ENCODE measurements at regions not wholly inside any gene's neighbourhood (a gene's known extent, or its start where the extent isn't known, plus 50 kb on each side); places are given as distances from the start of the nearest gene placed in this dataset.
"Not testable (repeated sequence)": the region's sequence is repeated elsewhere in the genome, so short reads cannot be mapped to it uniquely, and the experiment has no call there.

DNA sequence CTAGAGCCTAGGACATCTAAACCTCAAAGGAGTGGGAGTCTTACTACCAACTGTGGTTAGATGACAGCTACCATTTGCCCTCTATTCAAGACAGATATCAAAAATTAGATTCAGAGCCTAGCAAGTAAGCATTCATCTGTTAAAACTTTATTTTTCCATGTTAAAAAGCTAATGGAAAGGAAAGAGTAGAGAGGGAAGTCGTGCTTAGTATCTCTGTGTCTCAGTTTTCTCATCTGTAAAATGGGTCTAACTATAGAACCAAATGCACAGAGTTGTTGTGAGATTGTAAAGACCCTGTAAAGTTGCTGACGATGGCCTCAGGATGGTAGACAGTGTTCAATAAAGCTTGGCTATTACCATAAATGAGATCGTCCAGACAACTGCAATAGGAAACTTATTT is 428.5 kb upstream of the RUNX1 start:
- no peak for DNase-seq (ENCODE audit: low read depth in 2 of 3, low spot score in 2 of 3)

DNA sequence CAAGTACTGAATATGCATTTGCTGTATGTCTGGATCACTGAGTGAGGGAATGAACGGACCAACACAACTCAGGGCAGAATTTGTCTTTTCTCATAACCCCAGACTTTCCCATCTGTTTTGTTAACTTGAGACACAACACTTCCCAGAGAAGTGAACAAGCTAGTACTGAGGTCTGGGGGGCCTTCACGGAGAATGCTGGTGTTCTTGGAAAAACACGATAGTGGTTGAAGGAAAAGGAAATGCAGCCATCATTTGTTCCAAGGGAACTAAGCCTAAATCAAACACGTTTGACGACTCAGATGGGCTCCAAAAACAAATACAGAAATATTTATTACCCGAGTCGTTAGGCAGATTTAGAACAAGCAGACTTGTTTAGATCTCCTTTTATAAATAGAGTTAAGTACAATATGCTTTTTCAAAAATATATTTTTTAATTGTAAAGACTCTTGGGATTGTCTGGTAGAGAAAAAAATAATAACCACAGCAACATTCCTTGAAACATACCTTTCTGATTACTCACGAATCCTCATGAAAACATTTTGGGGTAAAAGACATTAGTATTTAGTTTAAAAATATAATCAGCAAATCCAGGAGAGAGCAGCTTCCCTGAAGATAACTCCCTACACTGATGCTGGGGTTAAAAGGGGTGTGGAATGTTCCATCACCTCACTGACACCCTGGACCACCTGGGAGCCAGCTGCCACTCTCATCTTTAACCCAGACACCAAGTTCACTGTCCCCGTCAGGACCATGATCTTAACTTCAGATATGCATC is 427.7 kb upstream of the RUNX1 start:
- DNase-seq (ENCODE audit: low read depth in 2 of 3, low spot score in 2 of 3), result no peak

DNA sequence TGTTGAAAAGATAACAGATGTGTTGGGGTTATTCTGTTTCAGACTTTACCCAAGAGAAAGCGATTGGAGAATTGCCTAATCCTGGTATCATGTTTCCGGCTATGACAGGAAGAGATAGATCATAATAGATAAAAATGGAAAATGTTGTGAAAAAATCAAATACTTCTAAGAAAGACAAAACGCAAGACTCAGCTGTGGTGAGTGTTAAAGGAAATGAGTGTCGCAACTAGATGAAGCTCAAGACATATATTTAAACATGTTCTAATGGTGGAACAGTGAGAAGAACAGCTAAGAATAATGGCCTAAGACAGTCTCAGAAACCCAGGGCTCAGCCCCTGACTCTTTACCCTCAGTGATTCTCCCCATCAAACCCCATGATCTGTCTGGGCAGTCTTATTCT is 426.7 kb upstream of the RUNX1 start:
- no peak for DNase-seq (ENCODE audit: low read depth in 2 of 3, low spot score in 2 of 3)

DNA sequence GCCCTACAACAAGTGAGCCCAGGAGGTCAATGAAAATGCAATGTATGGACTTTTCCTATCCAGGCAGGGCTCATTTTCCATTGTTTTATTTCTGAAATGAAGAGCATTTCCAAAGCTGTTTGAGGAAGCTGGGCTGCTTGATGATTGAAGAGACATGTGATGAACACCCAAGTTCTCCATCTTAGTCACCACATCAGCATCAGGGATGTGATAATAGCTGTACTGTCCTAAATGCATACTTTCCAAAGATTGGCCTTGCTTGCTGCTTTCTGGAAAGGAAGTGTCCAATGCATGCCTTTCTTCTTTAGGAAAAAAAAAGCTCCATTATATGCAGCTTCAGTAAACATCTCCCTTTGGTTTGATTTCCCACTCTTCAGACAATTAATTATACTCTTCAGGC is 425.9 kb upstream of the RUNX1 start:
- no peak for DNase-seq (ENCODE audit: low read depth in 2 of 3, low spot score in 2 of 3)

DNA sequence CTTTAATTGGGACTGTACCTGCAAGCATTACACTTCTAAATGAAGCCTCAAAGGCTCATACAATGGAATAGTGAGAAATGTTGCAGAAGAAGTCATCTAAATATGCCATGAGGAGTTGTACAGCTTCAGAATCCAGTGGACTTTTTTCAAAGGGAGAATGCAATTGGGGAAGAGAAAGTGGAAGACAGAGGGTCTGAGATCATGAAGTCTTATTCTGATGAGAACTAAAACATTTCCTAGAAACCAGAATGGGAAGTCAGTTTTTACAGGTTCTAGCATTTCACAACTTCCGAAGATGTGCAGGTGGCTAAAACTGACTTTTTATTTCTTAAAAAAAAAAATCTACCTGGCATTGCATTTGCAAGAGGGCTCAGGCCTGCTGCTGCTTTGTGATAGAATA is 424.4 kb upstream of the RUNX1 start:
- DNase-seq (ENCODE audit: low read depth in 2 of 3, low spot score in 2 of 3), result no peak

DNA sequence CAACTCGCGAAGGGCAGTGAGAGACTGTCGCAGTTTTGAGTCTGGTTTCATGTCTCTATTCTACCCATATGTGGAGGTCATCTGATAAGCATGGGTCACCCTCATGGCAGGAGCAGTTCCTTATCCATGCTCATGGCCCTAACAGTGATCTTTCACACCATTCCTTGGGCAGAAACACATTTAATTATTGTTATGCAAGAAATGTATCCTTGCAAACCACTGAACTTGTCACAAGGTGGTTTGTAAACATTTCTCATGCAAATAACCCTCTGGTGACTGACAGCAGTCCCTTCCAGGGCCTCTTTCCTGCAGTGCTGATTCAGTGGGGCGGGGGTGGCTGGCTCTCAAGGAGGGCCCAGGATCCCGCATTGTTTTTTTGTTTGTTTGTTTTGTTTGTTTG is 421.4 kb upstream of the RUNX1 start:
- no peak for DNase-seq (ENCODE audit: low read depth in 2 of 3, low spot score in 2 of 3)

DNA sequence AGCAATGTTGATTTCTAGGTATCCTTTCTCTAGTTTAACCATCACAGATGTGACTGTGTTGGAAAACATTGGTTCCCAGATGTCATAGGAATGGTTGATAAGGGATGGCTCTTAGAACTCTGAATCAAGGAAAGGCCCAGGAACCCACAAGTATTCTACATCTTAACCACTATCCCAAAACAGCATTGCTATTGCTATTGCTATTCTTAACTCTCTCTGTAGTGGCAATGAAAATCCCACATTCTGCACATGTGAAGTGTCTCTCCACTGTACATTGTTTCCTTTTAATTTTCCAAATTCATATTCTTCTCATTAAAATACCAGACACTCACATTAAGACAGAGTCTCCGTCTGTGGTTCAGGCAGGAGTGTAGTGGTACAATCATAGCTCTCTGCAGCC is 420.4 kb upstream of the RUNX1 start:
- no peak for DNase-seq (ENCODE audit: low read depth in 2 of 3, low spot score in 2 of 3)

DNA sequence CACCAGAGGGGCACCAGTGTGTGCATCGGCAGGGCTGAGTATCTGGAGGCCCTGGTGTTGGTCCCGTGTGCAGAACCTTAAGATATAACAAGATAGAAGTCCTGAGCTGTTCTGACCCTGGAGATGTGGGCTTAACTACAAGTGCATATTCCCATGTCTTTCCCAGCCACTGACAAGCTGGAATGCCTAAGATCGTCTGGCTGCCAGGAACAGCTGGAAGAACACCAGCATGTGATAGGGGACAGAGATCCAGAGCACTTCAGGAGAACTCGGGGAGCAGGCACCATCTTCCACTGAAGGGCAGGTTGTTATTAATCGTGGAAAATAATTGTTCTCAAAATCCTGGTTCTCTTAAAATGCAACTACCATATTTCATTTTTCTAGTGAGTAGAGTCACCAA is 419.9 kb upstream of the RUNX1 start:
- no peak for DNase-seq (ENCODE audit: low read depth in 2 of 3, low spot score in 2 of 3)

DNA sequence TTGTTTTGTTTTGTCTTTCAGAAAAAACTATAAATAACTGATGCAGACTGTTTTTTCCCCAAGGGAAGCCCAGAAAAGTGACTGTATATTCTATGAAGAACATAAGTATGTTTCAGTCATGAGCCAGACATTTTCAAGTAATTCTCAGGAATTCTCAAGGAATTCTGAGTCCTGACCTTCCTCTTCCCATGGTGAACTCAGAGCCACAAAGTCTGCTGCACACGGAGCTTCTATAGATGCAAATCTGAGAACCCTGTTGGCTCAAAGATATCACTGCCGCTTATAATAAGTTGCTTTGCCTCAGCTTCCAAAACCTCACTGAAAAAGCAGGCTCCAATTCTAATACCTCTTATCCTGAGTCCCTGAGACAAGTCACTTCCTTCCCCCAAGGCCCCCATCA is 418.5 kb upstream of the RUNX1 start:
- DNase-seq (ENCODE audit: low read depth in 2 of 3, low spot score in 2 of 3), result no peak

DNA sequence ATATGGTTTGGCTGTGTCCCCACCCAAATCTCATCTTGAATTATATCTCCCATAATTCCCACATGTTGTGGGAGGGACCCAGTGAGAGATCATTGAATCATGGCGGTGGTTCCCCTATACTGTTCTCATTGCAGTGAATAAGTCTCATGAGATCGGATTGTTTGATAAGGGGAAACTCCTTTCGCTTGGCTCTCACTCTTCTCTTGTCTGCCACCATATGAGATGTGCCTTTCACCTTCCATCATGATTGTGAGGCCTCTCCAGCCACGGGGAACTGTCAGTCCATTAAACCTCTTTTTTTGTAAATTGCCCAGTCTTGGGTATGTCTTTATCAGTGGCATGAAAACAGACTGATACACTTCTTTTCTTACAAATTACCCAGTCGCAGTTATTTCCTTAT is 417.6 kb upstream of the RUNX1 start:
- DNase-seq (ENCODE audit: low read depth in 2 of 3, low spot score in 2 of 3), result not testable (repeated sequence)

DNA sequence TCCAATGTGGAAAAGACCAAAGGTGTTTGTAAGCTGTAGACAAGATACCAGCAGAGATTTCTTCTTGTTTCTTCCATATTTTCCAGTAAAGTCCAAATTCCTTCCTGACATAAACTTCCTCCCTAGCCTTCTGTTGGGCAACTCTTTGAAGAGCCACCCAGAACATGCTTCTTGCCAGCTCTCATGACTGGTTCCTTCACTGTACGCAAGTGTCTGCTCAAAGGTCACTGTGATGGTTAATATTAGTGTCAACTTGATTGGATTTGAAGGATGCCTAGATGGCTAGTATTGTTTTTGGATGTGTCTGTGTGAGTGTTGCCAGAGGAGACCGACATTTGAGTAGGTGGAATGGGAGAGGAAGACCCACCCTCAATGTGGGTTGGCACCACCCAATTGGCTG is 416.6 kb upstream of the RUNX1 start:
- DNase-seq (ENCODE audit: low read depth in 2 of 3, low spot score in 2 of 3), result no peak

DNA sequence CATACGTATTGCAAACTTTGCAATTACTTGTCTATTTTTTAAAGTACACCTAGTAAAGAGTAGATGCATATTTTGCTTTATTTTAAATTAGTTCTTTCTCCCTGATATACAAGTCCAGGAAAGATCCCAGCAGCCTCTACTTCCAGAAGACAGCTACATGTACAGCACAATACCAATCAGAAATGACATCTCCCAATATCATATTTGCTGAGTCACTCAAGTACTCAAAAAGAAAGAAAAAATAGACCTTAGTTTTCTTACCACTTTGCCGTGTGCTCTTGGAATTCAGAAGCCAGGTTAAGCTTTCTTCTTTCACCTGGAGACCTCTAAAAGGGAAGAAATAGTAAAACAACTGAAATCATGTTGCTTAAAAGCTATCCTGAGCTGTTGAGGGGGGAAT is 412.6 kb upstream of the RUNX1 start:
- no peak for DNase-seq (ENCODE audit: low read depth in 2 of 3, low spot score in 2 of 3)

DNA sequence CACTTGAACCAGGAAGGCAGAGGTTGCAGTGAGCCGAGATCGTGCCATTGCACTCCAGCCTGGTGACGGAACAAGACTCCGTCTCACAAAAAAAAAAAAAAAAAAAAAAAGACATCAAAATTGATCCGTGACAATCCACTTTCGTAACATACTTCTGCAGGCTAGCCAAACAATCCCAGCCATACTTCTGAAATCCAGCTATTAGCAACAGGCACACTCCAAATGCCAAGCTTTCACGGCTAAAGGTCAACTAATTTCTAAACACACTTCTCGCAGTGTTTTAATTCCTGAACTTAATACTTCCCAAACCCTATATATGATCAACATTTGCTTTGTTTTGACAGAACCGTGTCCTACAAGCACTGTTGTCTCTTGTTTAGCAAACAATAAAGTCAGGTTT is 411.3 kb upstream of the RUNX1 start:
- no peak for DNase-seq (ENCODE audit: low read depth in 2 of 3, low spot score in 2 of 3)

DNA sequence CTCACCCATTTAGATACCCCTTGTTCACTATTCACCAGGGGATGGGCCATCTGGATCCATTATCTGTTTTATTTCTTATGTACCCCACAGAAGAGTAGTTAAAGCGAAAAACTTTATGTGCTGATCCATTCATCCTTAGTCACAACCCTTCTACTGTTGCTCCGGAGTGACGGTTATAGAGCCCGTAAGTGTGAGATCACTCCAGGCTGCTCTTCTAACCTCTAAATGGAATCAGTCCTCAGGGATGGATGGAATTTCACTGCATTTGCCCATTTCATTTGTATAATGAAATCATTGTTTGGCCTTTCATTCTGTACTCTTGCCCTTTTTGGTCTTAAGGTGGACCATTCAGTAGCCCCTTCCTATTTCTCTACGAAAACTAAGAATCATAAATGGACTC is 409.3 kb upstream of the RUNX1 start:
- no peak for DNase-seq (ENCODE audit: low read depth in 2 of 3, low spot score in 2 of 3)

DNA sequence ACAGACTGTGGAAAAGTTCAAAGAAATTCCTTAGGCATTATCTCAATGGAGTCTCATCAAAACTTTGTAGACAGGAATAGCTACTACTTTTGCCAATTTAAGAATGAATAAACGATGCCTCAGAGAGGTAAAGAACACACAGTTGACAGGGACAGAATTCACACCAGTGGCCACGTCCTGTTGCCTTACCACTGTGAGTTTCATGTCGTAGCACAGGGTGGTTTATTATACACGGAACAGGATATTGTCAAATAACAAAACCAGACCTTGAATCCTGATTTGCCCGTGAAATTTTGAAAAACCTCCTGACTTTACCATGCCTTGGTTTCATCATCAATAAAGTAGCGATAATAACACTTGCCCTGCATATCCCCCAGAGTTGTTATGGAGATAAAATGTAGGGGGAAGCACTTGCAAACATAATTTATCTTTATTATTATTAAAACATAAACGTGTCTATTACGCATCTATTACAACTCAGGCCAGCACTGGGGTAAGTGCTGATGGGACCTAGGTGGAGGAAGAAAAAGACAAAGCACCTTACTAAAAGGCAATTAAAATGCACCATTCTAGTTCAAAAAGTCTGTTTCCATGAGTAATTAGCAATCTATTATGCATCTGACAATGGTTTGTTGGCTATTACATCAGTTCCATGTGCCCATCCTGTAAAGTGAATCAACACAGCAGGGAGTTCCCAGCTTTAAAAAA is 408.1 kb upstream of the RUNX1 start:
- DNase-seq (ENCODE audit: low read depth in 2 of 3, low spot score in 2 of 3), result no peak

DNA sequence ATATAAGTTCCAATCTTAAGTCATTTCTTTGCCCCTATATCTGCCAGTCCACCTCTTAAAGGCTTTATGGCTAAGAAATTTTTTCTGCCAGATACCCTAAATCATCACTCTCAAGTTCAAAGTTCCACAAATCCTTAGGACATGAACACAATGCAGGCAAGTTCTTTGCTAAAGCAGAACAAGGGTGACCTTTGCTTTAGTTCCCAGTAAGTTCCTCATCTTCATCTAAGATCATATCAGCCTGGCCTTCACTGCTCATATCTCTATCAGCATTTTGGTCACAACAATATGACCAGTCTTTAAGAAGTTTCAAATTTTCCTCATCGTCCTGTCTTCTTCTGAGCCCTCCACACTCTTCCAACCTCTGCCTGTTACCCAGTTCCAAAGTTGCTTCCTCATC is 402.2 kb upstream of the RUNX1 start:
- no peak for DNase-seq (ENCODE audit: low read depth in 2 of 3, low spot score in 2 of 3)

DNA sequence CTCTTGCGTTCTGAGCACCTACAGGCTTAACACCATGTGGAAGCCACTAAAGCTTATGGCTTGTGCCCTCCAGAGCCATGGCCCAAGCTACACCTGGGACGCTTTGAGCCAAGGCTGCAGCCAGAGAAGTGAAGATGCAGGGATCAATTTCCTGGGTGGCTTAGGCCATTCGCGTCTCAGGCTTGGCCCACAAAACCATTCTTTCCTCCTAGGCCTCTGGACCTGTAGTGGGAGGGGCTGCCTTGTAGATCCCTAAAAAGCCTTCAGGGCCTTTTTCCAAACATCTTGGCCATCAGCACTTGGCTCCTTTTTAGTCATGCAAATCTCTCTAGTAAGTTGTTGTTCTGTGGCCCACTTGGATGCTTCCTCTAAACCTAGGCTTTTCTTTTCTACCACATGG is 401.7 kb upstream of the RUNX1 start:
- DNase-seq (ENCODE audit: low read depth in 2 of 3, low spot score in 2 of 3), result no peak

DNA sequence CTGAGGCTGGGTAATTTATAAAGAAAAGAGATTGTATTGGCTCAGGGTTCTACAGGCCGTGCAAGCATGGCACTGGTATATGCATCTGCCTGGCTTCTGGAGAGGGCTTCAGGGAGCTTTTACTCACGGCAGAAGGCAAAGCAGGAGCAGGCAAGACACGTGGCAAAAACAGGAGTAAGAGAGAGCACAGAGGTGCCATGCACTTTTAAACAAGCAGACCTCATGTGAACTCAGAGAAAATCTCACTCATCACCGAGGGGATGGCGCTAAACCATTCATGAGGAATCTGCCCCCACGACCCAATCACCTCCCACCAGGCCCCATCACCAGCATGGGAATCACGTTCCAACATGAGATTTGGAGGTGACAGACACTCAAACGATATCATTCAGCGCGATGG is 400.7 kb upstream of the RUNX1 start:
- DNase-seq (ENCODE audit: low read depth in 2 of 3, low spot score in 2 of 3), result no peak

DNA sequence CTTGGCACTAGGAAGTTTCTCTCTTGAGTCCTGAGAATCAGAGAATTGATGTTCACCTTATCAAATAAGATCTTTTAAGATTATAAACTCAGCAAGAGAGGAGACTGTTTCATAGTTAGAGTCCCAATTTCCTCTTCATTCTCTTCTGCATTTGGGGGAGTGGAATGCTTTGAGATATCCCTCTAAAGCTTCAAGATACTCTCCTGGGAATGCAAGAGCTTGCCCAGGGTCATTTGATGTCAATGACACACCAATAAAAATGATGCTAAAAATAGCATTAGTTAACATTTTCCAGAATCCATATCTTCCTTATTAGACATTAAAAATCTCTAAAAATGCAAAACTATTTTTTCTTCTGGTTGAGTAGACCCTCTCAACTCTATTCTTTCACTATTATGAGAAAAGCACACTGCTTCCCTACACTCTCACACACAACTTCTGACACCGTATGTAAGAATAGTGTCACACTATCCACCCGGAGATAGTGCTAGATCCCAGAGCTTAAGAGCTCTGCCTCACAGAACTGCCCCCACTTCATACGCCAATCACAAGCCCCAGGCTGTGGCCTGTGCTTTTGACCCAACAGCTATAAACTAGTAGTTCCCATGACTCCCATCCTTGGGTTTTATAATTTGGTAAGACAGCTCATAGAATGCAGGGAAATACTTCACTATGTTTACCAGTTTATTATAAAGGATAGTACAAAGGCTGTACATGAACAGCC is 399.9 kb upstream of the RUNX1 start:
- DNase-seq (ENCODE audit: low read depth in 2 of 3, low spot score in 2 of 3), result no peak

DNA sequence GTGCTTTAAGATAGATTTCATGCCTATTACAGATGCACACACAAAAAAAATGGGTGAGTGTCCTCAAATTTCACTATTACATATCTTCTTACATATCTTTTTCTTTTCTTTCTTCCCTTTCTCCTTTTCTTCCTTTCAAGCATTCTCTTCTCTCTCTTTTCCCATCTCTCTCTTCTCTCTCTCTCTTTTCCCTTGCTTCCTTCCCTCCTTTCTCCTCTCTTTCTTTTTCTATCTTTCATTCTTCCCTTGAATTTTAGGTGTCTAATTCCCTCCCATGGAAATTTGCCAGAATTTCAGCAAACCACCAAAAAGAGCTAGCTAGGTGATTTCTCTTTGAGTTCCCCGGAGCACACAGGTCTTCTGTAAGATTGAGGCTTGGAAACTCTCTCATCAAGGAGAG is 395.3 kb upstream of the RUNX1 start:
- no peak for DNase-seq (ENCODE audit: low read depth in 2 of 3, low spot score in 2 of 3)

DNA sequence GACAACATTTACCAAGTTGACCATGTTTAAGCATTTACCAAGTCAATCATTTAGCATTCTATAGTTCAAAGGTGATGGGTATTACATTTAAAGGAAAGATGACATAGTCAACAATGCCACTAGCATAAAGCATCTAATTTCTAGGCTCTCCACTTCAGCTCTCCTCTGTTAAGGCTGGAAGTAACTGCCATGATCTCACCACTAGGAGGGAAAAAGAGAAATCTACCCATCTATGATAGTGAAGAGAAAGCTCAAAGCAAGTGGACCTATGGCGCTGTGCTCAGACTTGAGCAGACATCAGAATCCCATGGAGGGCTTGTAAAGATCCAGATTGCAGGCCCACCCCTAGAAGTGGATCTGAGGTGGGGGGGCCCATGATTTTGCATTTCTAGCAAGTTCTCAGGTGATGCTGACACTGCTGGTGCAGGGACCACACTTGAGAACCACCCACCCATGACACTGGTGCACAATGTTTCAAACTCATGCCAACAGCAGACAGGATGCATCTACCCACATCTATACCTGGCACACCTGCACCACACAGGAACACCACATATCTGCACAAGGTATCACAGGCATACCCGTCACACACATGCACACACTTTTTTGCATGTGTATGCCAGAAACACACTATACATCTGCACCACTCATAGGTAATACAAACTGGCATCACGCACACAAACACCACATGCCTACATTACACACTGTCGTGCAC is 392.9 kb upstream of the RUNX1 start:
- no peak for DNase-seq (ENCODE audit: low read depth in 2 of 3, low spot score in 2 of 3)

Data from activated CD8-positive, alpha-beta memory T cell treated with anti-CD3 and anti-CD28 coated beads for 48 hours (primary cell).